ENCODE measurements at regions not wholly inside any gene's neighbourhood (a gene's known extent, or its start where the extent isn't known, plus 50 kb on each side); places are given as distances from the start of the nearest gene placed in this dataset.

DNA sequence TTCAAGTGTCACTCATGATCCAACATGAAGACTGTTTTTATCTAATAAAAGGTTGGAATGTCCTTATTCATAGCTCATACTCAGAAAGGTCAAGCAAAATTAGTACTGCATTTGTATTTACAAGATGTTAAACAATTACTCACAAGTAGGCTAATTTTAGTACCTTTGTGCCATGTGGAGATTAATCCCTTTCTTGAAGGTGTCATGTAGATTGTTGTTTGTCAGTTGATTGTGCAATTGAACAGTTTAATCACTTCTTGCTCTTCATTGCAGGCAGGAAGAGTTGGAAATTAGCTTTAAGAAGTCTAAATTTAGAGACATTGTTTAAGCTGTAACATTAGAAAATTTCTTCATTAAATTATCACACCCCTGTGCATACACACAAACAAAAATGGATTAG is 847.1 kb downstream of the KCNT2 start:
- Histone ChIP-seq H3K36me3 (no peaks in the 10 kb centered on the region), H3K4me1 (no peaks in the 10 kb centered on the region), H3K27me3 (no peaks in the 10 kb centered on the region), H3K9me3 (no peaks in the 10 kb centered on the region), H3K4me3 (ENCODE audit: low read depth, low read length) (no peak overlapping the region)
- no peak for DNase-seq
- TF ChIP-seq, protein P1, sequence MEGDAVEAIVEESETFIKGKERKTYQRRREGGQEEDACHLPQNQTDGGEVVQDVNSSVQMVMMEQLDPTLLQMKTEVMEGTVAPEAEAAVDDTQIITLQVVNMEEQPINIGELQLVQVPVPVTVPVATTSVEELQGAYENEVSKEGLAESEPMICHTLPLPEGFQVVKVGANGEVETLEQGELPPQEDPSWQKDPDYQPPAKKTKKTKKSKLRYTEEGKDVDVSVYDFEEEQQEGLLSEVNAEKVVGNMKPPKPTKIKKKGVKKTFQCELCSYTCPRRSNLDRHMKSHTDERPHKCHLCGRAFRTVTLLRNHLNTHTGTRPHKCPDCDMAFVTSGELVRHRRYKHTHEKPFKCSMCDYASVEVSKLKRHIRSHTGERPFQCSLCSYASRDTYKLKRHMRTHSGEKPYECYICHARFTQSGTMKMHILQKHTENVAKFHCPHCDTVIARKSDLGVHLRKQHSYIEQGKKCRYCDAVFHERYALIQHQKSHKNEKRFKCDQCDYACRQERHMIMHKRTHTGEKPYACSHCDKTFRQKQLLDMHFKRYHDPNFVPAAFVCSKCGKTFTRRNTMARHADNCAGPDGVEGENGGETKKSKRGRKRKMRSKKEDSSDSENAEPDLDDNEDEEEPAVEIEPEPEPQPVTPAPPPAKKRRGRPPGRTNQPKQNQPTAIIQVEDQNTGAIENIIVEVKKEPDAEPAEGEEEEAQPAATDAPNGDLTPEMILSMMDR (IDR thresholded peaks at IDR 0.05; ENCODE audit: low read depth, low read length) = no peak

DNA sequence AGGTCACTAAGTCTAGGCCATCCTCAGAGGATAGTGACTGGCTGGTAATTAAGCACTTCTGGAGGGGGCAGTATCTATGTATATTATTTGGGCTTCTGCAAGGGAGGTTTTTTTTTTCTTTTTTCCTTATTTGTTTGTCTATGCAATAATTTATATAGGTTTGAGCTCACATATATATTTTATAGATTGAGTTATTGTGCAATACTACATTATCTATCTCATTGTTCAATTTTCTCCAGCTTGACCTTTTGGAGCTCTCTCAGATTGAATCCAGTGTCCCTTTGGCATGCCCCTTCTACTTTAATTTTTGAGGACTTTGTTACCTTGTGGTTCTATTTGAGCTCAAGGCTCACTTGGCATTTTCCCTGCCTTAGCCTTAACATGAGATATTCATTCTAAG is 852.1 kb downstream of the KCNT2 start:
- Histone ChIP-seq H3K27me3 (no peaks in the 10 kb centered on the region), H3K4me1 (peaks cover 13% of the 10 kb centered on the region), H3K9me3 (no peaks in the 10 kb centered on the region), H3K36me3 (no peaks in the 10 kb centered on the region), H3K4me3 (ENCODE audit: low read depth, low read length) (no peak overlapping the region)
- TF ChIP-seq, protein P1 (IDR thresholded peaks at IDR 0.05; ENCODE audit: low read depth, low read length) = no peak
- DNase-seq = no peak

DNA sequence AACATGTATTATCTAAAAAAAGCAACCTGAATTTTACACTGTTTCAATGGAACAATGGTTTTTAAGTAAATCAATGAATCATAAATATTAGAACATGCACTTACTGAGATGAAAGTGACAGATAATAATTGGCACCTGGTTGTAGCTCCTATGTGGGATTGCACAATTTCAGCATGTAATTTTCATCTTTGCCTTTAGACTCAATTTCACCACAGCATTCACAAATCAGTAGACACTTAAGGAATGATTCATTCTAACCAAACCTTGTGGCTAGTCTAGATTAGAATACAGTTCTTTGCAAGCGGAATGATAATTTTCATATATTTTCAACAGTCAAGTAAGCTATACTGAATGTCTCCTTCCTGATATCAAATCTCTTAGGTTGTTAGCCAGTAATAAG is 853.4 kb downstream of the KCNT2 start:
- H3K36me3 ChIP-seq = no peaks in the 10 kb centered on the region
- H3K4me1 ChIP-seq = peaks cover 13% of the 10 kb centered on the region
- no peak for DNase-seq
- no peaks in the 10 kb centered on the region for H3K27me3 ChIP-seq
- TF ChIP-seq, protein P1 (IDR thresholded peaks at IDR 0.05; ENCODE audit: low read depth, low read length) = no peak
- H3K4me3 ChIP-seq (ENCODE audit: low read depth, low read length) = no peak overlapping the region
- H3K9me3 ChIP-seq = no peaks in the 10 kb centered on the region

DNA sequence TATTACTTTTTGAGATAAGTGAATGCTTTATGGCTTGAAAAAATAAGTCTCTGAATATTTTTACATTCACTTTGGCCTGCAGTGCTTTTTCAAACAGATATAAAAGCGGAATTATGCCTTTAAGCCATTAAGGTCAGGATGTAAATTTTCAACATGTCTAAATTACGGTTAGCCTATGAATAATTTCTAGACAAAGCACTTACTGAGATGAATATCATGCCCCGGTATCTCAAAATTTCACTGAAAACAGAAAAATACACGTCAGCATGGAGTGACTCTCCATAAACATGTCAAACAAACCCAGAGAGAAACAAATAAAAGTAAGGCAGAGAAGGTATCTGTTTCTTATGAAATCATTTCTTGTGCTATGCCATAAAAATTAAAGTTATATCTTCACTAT is 853.9 kb downstream of the KCNT2 start:
- Histone ChIP-seq H3K36me3 (no peaks in the 10 kb centered on the region), H3K9me3 (no peaks in the 10 kb centered on the region), H3K4me3 (ENCODE audit: low read depth, low read length) (no peak overlapping the region), H3K27me3 (no peaks in the 10 kb centered on the region), H3K4me1 (peaks cover 13% of the 10 kb centered on the region)
- DNase-seq = no peak
- TF ChIP-seq, protein P1 (IDR thresholded peaks at IDR 0.05; ENCODE audit: low read depth, low read length) = no peak

DNA sequence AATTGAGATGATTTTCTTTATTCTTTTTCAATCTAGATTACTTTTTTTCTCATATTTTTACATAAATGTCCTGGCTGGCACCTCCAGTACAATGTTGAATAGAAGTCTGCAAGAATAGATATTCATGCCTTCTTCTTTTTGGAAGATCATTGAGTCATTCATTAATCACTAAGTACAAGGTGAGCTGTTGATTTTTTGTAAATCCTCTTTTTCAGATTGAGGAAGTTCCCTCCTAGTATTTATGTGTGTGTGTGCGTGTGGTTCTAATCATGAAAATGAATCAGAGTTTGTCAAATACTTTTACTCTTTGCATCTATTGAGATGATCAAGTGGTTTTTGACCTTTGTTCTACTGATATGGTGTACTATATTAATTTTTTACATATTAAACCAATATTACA is 859.3 kb downstream of the KCNT2 start:
- DNase-seq = no peak
- H3K27me3 ChIP-seq = no peaks in the 10 kb centered on the region
- TF ChIP-seq, protein P1 (IDR thresholded peaks at IDR 0.05; ENCODE audit: low read depth, low read length) = no peak

DNA sequence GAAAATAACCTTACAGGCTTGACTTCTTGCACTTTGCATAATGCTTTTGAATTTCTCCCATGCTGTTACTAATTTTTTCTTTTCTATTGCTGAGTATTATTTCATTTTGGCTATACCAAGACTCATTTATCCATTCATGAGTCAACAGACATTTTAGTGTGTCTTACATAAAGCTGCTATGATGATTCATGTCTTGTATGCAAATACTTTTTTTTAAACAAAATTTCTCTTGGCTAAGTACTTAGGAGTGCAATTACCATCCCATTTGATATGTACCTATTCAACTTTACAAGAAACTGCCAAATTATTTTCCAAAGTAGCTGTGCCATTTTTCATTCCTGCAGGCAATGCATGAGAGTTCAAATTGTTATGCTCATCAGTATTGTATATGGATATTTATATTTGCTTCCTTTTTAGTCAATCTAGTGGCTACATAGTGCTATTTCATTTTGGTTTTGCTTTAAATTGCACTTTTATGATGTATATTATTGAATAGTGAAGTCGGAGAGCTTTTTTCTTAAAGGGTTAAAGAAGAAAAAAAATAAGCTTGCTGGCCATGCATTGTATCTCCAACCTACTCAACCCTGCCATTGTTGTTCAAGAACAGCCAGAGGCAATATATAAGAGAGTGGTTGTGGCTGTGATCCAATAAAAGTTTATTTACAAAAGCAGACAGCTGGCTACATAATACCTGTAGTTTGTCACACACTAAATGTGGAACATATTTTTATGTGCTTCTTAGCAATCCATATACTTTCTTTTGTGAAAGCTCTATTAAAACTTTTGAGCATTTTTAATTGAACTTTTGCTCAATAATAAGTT is 862.8 kb downstream of the KCNT2 start:
- TF ChIP-seq, protein P1 (IDR thresholded peaks at IDR 0.05; ENCODE audit: low read depth, low read length) = no peak
- DNase-seq = no peak
- no peaks in the 10 kb centered on the region for H3K4me1 ChIP-seq
- H3K27me3 ChIP-seq = no peaks in the 10 kb centered on the region
- peaks cover 2% of the 10 kb centered on the region; the same call in 1 of the 2 replicates for H3K9me3 ChIP-seq
- no peaks in the 10 kb centered on the region for H3K36me3 ChIP-seq
- no peak overlapping the region for H3K4me3 ChIP-seq (ENCODE audit: low read depth, low read length)

More for the DNA sequence above, 859.3 kb downstream of the KCNT2 start:
- H3K9me3 ChIP-seq = peaks cover 2% of the 10 kb centered on the region; the same call in 1 of the 2 replicates
- H3K36me3 ChIP-seq = no peaks in the 10 kb centered on the region
- H3K4me3 ChIP-seq (ENCODE audit: low read depth, low read length) = no peak overlapping the region
- peaks cover 6% of the 10 kb centered on the region for H3K4me1 ChIP-seq
